CD4-positive, alpha-beta T cell treated with Interleukin-4 for 4 hours (primary cell): ENCODE measurements at regions not wholly inside any gene's neighbourhood (a gene's known extent, or its start where the extent isn't known, plus 50 kb on each side); places are given as distances from the start of the nearest gene placed in this dataset.

Source experiments
- DNase-seq: peaks from one replicate; pipeline ENCODE4 v3.0.0-alpha.2; 2020

GRCh38 chrX:69221239-69222102 lies 56.2 kb upstream of the PJA1 start:
- no peak for DNase-seq

- no peak for DNase-seq
Measured at GRCh38 chrX:69218407-69218997, 53.2 kb upstream of the PJA1 start.

GRCh38 chrX:69216911-69217310 lies 51.7 kb upstream of the PJA1 start:
- DNase-seq = no peak

GRCh38 chrX:69216446-69216845 lies 51.2 kb upstream of the PJA1 start:
- DNase-seq = no peak

DNA sequence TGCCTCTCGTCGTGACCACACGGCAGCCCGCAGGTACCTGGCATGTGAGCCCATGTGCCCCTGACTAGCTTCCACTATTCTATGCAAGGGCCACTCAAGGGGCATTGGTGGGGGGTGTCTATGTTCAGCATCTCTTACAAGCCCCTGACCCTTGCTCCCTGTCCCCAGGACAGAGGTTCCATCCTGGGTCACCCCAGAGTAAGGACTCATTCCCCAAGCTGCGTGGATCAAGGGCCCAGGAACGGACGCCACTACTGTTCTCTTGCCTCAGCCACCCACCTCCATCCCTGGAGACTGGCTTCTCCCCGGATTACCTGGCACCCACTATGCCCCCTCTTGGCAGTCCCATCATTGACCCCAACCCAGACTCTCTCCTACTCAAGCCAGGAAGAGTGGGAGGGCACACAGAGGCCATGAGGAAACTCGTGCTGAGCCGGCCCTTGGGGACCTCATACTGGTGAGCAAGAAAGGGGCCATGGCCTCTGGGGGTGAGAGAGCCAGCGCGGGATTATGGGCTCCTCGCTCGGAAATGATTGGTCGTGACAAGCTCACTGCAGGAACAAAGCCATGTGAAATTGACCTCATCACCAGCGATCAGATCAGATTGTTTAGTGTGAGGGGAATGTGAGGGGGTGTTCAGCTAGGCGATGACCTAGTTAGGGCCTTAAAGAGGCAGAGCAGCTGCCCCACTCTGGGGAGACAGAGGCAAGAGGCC lies 50.1 kb upstream of the PJA1 start:
- no peak for DNase-seq
